Panc1 (cell line): ENCODE measurements at regions not wholly inside any gene's neighbourhood (a gene's known extent, or its start where the extent isn't known, plus 50 kb on each side); places are given as distances from the start of the nearest gene placed in this dataset.

Source experiments
- ATAC-seq: fragments of 200-7000 bp; cut with Tn5 transposase; 2 replicates; pipeline ENCODE4 v1.9.1; 2020; ENCODE audit warnings: mild to moderate bottlenecking, moderate library complexity
- BruUV-seq: library from RNA; stranded (reverse); fragments of 400-500 nt; replicated peaks from 2 replicates; lab custom pipeline; 2021; lab: Mats Ljungman, UMichigan
- CTCF ChIA-PET: fragments of 300-600 bp; sonication (Branson Sonifier 250); formaldehyde crosslinking; loops from one replicate; lab custom pipeline; 2022; ENCODE audit warnings: antibody characterized with exemption; lab: Charles Lee
- POLR2A ChIA-PET: fragments of 300-600 bp; sonication (Branson Sonifier 250); formaldehyde crosslinking; loops from one replicate; lab custom pipeline; 2022; ENCODE audit warnings: antibody characterized with exemption; lab: Charles Lee
- DNase-seq: peaks from one replicate; pipeline ENCODE4 v3.0.0-alpha.2; 2010; ENCODE audit warnings: low read depth, low spot score
- H3K27ac ChIP-seq: 2 replicates; pipeline ENCODE4 v1.5.1; 2011; ENCODE audit warnings: mild to moderate bottlenecking, low read length, inconsistent platforms
- H3K27me3 ChIP-seq: fragments of 200-500 bp; sonication (Bioruptor generic); 2 replicates; pipeline ENCODE4 v1.6.0; 2014; ENCODE audit warnings: low read length, inconsistent platforms; ENCODE audit not compliant: control insufficient read depth, insufficient read depth
- H3K36me3 ChIP-seq: fragments of 200-500 bp; sonication (Bioruptor generic); 2 replicates; pipeline ENCODE4 v1.5.1; 2014; ENCODE audit warnings: inconsistent platforms, mild to moderate bottlenecking, low read length, moderate library complexity; ENCODE audit not compliant: control insufficient read depth, insufficient read depth
- H3K4me1 ChIP-seq: 2 replicates; pipeline ENCODE4 v1.5.1; 2011; ENCODE audit warnings: inconsistent platforms, mild to moderate bottlenecking, low read length, moderate library complexity; ENCODE audit not compliant: control insufficient read depth, insufficient read depth
- H3K4me3 ChIP-seq, 2 experiments: 2 replicates each; pipeline ENCODE4 v1.5.1; 2011 to 2012; ENCODE audit warnings: low read depth in 2 of 2, low read length in 2 of 2, mild to moderate bottlenecking in 2 of 2, inconsistent platforms in 1 of 2, moderate library complexity in 1 of 2
- H3K9me3 ChIP-seq: fragments of 200-500 bp; sonication (Bioruptor generic); 2 replicates; pipeline ENCODE4 v1.5.1; 2014; ENCODE audit warnings: low read depth, mild to moderate bottlenecking, inconsistent platforms, low read length, moderate library complexity; ENCODE audit not compliant: control insufficient read depth, insufficient read depth
- CTCF ChIP-seq: fragments of 450-650 bp; IDR thresholded peaks from 2 replicates; pipeline ENCODE4 v1.5.1; 2017; ENCODE audit warnings: mild to moderate bottlenecking
- POLR2AphosphoS5 ChIP-seq: IDR thresholded peaks from 2 replicates; pipeline ENCODE4 v1.6.1; 2012; ENCODE audit warnings: mild to moderate bottlenecking, low read depth, low read length, moderate library complexity
- REST ChIP-seq, 2 experiments: IDR thresholded peaks; 2 replicates each; pipeline ENCODE4 v1.6.1; 2011 to 2012; ENCODE audit warnings: low read depth in 2 of 2, control low read depth in 1 of 2, low read length in 1 of 2, mild to moderate bottlenecking in 1 of 2, moderate library complexity in 1 of 2; ENCODE audit not compliant: insufficient read depth in 1 of 2
- SIN3A ChIP-seq: IDR thresholded peaks from 2 replicates; pipeline ENCODE4 v1.6.1; 2012; ENCODE audit warnings: low read depth, mild to moderate bottlenecking, low read length, moderate library complexity, borderline replicate concordance; ENCODE audit not compliant: insufficient read depth
- TCF7L2 ChIP-seq: IDR thresholded peaks from 2 replicates; pipeline ENCODE4 v1.6.1; 2011; ENCODE audit warnings: mild to moderate bottlenecking, low read depth, low read length, inconsistent platforms
- in situ Hi-C: cut with HindIII; loops from 2 replicates; pipeline ENCODE4 v1.10.0; 2016; ENCODE audit warnings: low sequenced_read_pairs, low pct_unique_long_range_greater_than_20kb
- intact Hi-C: fragments of 100-400 bp; cut with micrococcal nuclease; formaldehyde crosslinking; loops from one replicate; pipeline ENCODE4 v1.10.0; 2022; ENCODE audit not compliant: unreplicated experiment

- ChIA-PET POLR2A (no interaction called here), CTCF (no interaction called here)
- no peak overlapping the region for H3K27ac ChIP-seq
- H3K4me1 ChIP-seq: no peaks in the 10 kb centered on the region
- H3K27me3 ChIP-seq: no peaks in the 10 kb centered on the region
- intact Hi-C loops (no loop called here), in situ Hi-C loops (no loop called here)
- no peaks in the 10 kb centered on the region for H3K36me3 ChIP-seq
- 0 out of 2 replicates have a peak, but pooled peaks cover 3% of the 10 kb centered on the region for H3K9me3 ChIP-seq
- H3K4me3 ChIP-seq: no peak overlapping the region
- no TSS peak for BruUV-seq
- DNase-seq: no peak
- no peak for TF ChIP-seq REST (IDR thresholded peaks at IDR 0.05; ENCODE audit: insufficient read depth in 1 of 2, low read depth in 2 of 2, low read length in 1 of 2)
- TF ChIP-seq SIN3A: no peak
- TF ChIP-seq POLR2AphosphoS5: no peak
- TF ChIP-seq CTCF: no peak
- TF ChIP-seq TCF7L2: no peak
- no peak for ATAC-seq
Observed at GRCh38 chr3:144470666-144471065, 499.0 kb downstream of the DIPK2A start.

- H3K27me3 ChIP-seq: no peaks in the 10 kb centered on the region
- ChIA-PET CTCF (no interaction called here), POLR2A (no interaction called here)
- DNase-seq (no peak), ATAC-seq (no peak)
- no TSS peak for BruUV-seq
- intact Hi-C loops (no loop called here), in situ Hi-C loops (no loop called here)
- no peak overlapping the region for H3K4me3 ChIP-seq
- no peaks in the 10 kb centered on the region for H3K4me1 ChIP-seq
- no peaks in the 10 kb centered on the region for H3K36me3 ChIP-seq
- no peak overlapping the region for H3K27ac ChIP-seq
- H3K9me3 ChIP-seq: 0 out of 2 replicates have a peak, but pooled peaks cover 3% of the 10 kb centered on the region
- TF ChIP-seq SIN3A (no peak), POLR2AphosphoS5 (no peak)
Observed at GRCh38 chr3:144477593-144477992, 506.0 kb downstream of the DIPK2A start.

GRCh38 chr3:144480416-144480919, 508.8 kb downstream of the DIPK2A start:
- CTCF ChIA-PET: no interaction called here

More at GRCh38 chr3:144480416-144480919, 508.8 kb downstream of the DIPK2A start:
- DNase-seq: no peak
- Histone ChIP-seq H3K27ac (no peak overlapping the region), H3K36me3 (no peaks in the 10 kb centered on the region), H3K4me1 (no peaks in the 10 kb centered on the region), H3K27me3 (no peaks in the 10 kb centered on the region), H3K4me3 (no peak overlapping the region), H3K9me3 (no peaks in the 10 kb centered on the region)
- no peak for ATAC-seq
- no peak for TF ChIP-seq TCF7L2
- no peak for TF ChIP-seq SIN3A
- no peak for TF ChIP-seq REST (IDR thresholded peaks at IDR 0.05; ENCODE audit: insufficient read depth in 1 of 2, low read depth in 2 of 2, low read length in 1 of 2)
- no peak for TF ChIP-seq POLR2AphosphoS5
- no peak for TF ChIP-seq CTCF
- in situ Hi-C loops: no loop called here
- intact Hi-C loops: no loop called here
- POLR2A ChIA-PET: no interaction called here
- BruUV-seq: no TSS peak
